PC-3 (cell line): ENCODE measurements at regions not wholly inside any gene's neighbourhood (a gene's known extent, or its start where the extent isn't known, plus 50 kb on each side); places are given as distances from the start of the nearest gene placed in this dataset.

Source experiments
- EZH2 ChIP-seq: fragments of 300-600 bp; sonication (generic); IDR thresholded peaks from one replicate; pipeline ENCODE4 v1.6.1; 2017; ENCODE audit warnings: antibody characterized with exemption, mild to moderate bottlenecking, low read length; ENCODE audit not compliant: unreplicated experiment
- EZH2phosphoT487 ChIP-seq: fragments of 300-600 bp; sonication (generic); IDR thresholded peaks from 2 replicates; pipeline ENCODE4 v1.6.1; 2018; ENCODE audit warnings: mild to moderate bottlenecking, antibody characterized with exemption, low read length, borderline replicate concordance
- TF ChIP-seq, protein P1 (sequence below): fragments of 300-600 bp; sonication (generic); conservative IDR thresholded peaks from 2 replicates; pipeline ENCODE4 v1.5.1; 2017; ENCODE audit warnings: antibody characterized with exemption, low read depth, mild to moderate bottlenecking, low read length

DNA sequence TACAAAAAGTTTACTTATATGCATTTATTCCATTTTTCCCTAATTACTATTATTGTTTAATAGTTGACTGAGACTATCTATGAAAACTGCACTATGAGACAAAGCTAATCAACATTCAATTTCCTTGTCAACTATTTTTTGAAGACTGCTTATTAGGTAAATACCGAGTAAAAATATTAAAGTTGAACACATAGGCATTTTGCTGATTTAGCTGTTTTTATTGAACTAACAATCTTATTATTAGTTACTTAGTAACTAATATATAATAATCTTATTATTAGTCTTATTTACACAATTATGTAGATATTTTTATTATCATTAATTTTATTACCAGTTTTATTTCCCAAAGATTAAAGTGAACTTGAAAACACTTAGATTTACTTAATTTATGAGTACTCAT lies 728.8 kb downstream of the TENT5A start:
- TF ChIP-seq, protein P1, sequence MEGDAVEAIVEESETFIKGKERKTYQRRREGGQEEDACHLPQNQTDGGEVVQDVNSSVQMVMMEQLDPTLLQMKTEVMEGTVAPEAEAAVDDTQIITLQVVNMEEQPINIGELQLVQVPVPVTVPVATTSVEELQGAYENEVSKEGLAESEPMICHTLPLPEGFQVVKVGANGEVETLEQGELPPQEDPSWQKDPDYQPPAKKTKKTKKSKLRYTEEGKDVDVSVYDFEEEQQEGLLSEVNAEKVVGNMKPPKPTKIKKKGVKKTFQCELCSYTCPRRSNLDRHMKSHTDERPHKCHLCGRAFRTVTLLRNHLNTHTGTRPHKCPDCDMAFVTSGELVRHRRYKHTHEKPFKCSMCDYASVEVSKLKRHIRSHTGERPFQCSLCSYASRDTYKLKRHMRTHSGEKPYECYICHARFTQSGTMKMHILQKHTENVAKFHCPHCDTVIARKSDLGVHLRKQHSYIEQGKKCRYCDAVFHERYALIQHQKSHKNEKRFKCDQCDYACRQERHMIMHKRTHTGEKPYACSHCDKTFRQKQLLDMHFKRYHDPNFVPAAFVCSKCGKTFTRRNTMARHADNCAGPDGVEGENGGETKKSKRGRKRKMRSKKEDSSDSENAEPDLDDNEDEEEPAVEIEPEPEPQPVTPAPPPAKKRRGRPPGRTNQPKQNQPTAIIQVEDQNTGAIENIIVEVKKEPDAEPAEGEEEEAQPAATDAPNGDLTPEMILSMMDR, result no peak
- TF ChIP-seq EZH2phosphoT487 (no peak), EZH2 (no peak)
